Activated CD4-positive, alpha-beta T cell treated with anti-CD3 and anti-CD28 coated beads for 4 hours (primary cell): ENCODE measurements at regions not wholly inside any gene's neighbourhood (a gene's known extent, or its start where the extent isn't known, plus 50 kb on each side); places are given as distances from the start of the nearest gene placed in this dataset.
"Not testable (repeated sequence)": the region's sequence is repeated elsewhere in the genome, so short reads cannot be mapped to it uniquely, and the experiment has no call there.

Experiments used
- DNase-seq, 2 donors: peaks; one replicate each; pipeline ENCODE4 v3.0.0-alpha.2; 2020

DNA sequence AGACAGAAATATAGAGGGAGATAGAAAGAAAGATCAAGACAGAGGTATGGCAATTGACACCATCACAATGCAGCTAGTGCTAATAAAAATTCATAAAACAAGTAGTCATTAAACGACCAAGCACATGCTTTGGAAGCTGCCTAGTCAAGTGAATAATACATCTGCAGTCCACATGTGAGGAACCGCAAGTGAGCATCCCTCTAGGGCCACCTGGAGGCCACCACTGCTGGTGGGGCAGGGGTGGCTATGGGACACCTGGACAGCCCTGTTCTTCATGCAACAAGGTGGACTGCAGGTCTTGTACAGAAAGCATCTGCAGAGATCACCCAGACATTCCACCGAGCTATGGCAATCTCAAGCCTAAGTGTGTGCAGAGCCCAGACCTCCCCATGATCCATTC is 451.1 kb upstream of the PFKP start:
- no peak for DNase-seq

DNA sequence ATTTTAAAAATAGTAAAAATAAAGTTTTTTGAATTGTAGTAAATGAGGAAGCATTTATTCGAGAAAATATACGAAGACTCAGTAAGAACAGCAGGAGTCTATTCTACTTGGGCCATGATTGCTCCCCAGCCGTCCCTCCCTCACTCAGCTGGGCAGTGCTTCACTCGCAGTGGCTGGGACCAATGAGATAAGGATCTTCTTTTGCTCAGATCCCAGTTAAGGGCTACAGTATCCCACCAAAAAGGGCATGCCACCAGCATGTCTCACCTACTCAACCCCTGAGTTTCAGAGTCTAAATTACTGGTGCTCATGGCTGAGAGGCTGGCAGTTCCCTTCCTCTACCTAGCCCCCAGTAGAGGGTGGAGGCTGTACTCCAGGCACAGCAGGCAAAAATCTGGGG is 455.7 kb upstream of the PFKP start:
- DNase-seq = no peak

DNA sequence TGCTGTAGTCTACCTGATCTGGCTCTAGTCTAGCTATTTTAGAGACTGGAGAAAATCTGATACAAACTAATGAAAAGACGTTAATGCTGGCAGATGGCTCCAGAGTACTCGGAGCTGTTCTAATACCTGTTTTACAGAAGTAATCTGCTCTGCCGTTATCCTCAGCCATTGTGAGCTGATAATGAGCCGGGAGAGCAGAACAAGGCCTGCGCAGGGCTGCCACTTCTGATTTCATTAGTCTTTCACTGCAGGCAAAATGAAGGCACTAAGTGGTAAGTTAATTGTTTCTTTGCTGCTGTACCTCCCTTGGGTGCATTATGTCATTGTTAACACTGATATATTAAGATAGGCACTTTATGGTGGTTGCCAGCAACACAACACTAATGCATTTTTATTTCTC is 456.4 kb upstream of the PFKP start:
- no peak for DNase-seq

DNA sequence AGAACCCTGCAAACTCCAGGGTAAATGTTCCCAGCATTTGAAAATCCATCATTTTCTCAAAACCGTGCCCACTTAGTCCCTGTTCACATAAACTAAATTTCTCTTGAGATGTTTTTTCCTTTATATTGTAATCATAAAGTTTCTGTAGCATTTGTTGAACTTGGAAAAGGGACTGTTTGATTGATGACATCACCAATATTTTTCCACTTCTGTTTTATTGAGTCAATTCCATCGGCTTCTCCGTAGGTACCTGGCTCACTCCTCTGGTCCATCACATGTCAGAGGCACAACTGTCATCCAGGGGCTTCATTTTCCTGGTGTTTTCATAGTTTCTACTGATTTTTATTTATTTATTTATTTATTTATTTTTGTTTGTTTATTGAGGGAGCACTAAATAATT is 462.5 kb upstream of the PFKP start:
- no peak for DNase-seq

DNA sequence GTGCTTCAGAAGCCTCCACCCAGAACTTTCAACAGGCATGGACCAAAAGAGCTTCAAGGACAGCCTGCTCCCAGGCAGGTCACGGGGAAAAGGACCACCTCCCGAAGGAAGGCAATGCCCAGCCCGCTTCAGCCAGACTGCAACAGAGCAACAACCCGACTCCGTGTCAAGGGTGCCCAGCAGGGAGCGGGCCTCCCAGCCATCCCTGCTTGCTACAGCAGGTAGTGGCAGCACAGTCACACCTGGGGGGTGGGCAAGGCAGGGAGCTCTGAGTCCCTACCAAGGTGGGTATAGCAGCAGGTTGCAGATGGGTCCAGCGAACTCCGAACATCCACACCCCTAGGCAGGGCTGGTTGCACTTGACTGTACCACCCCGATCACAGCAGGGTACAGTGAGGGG is 467.8 kb upstream of the PFKP start:
- no peak for DNase-seq

DNA sequence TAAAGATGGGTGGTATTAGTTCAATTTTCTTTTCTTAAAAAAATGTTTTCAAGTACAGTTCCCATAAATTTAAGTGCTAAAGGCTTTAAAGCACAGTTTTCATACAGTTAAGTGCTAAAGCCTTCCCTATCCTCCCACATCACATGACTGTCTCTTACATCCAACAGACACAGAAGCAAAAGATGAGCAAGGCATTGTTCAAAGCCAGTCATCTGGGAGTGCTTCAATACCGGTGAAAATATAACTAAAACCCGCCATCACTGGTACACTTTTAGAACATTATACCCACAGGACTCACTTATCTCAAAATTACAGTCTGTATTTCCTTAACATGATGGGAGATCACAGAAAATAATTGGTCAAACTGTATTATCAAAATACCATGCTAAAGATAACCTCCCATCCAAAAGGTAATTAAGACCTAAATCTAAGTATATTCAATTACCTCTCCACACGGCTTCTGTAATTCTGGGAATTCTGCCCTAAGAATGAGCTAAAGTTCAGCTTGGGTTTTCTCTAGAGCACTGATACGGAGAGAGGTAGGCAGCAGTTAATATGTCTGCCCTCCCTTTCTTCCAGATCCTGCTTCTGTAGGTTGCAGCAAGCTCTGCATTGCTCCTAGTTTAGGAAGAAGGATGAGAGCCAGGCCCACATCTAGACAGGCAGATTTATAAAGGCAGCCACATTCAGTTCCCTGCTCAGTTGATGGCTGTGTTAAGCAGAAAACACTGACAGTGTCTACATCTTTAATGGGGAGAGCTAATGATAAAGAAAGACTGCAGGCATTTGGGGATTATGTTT is 474.8 kb upstream of the PFKP start:
- DNase-seq = no peak

DNA sequence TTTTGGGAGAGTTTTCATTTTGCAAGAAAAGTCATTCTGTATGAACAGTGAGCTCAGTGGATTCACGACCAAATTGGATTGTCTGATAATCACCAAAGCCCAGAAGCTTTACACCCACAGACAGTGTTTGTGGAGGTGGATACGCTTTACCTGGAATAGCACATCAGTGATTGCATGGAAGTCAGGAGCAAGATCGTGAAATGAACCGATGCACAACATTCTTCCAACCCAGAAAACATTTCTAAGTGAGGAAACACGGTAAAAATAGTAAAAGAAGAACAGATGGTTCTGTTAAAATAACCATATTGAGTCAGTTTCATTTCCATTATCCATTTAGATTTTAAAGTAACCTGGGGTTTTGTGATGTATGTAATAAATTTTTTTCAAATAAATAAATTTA is 478.2 kb upstream of the PFKP start:
- DNase-seq = no peak

DNA sequence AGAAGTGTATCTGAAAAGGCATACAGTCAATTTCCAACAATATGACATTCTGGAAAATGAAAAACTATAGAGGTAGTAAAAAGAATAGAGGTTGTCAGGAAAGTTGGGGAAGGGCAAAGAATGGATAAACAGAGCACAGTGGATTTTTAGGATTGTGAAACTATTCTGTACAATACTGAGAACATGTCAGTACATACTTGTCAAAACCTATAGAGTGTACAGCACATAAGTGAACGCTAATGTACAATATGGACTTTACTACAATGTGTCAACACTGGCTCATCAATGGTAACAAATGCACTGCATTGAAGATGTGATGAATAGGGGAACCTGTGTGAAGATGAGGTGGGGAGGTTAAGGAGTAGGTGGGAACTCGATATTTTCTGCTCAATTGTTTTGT is 483.0 kb upstream of the PFKP start:
- no peak for DNase-seq

DNA sequence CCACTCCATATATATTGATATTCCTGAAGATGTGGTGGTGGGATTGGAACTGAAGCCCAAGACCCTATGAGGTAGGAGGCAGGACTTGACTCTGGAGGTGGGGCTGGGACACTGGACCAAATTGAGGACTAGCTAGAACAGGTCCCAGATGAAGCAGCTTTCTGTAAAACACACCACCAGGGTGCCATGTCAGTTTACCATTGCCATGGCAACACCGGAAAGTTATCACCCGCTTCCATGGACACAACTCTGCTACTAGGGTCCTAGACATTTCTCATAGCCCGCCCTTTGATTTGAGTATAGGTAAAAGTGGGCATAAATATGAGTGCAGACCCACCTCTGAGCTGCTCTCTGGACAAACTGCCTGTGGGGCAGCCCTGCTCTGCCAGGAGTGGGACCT is 490.5 kb upstream of the PFKP start:
- DNase-seq = no peak

DNA sequence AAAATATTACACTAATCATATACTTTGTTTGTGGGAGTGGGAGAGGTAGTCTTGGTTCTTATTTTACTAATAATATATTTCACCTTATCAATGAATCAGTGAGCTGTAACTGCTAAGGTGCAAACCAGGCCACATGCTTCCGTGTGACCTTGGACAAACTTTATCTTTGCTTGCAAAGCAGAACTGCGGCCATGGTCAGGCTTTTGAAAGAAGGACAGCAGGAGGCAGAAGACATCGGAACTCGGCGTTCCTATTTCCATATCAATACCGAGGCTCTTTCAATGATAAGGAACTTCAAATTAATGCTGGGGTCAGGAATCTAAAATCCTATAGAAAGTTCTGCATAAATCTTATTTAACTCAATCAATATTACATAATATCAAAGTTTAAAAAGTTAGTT is 491.9 kb upstream of the PFKP start:
- DNase-seq = no peak

DNA sequence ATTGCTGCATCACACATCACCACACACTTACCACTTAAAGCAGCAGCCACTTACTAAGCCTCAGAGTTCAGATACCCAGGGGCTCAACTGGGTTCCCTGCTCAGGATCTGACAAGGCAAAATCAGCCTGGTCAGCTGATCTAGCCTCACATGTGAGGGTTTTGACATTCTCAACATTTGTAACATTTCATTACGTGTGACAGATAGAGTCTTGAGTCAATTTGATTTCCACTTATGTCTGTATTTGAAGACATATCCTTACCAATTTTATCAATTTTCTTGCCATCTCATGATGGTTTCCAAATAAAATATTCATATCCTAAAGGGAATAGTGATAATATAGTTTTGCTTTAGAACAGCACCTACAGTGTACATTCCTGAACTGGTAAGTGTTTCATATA is 494.7 kb upstream of the PFKP start:
- no peak for DNase-seq

DNA sequence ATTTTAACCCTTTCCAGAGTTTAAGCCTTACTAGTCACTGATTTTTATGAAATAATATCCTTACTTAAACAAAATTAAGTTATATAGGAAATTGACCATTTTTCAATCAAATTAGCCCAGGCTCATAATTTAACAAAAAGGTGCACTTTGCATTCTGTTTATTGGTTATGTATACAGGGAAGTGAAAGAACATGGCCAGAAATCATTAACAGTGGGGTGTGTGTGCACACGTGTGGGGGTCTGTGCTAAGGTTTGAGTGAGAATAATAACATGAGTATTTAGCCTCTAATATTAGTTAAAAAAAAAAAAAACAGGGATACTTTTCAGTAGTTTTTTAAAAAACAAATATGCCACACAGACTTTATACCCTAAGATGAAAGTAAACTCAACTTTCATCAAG is 510.5 kb upstream of the PFKP start:
- no peak for DNase-seq

DNA sequence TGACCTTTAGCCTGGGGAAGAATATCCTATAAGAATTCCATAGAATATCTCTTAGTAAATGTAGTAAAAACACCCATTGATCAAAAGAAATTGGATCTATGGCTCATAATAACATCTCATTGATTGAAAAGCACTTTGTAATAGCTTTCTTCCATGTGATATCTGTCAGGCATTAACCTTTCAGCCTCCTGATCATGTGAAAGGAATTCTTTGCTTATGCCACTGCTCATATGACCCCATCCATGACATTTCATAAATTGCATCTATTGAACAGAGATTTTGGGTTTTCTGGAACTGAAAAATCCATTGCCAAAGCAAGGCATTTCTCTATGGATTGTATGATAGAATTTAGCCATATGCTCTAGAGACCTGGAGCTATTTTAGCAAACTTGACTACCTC is 519.3 kb upstream of the PFKP start:
- no peak for DNase-seq

DNA sequence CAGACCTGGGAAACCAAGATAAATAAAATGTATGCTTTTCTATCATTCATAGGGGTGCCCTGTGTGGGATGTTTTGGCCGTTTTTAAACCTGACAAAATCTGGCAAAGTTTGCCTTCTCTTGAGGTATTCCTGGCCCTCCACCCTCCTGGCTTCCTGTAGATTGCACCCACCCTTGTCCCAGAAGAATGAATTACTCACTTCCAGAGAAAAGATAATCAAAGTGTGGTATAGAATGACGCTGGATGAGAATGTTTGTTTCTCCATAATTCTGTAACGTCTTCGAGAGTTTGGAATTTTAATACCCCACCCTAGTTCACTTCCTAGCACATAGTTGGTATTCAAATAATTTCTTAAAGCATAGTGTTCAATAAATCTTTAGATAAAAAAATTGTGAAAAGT is 519.7 kb upstream of the PFKP start:
- no peak for DNase-seq

DNA sequence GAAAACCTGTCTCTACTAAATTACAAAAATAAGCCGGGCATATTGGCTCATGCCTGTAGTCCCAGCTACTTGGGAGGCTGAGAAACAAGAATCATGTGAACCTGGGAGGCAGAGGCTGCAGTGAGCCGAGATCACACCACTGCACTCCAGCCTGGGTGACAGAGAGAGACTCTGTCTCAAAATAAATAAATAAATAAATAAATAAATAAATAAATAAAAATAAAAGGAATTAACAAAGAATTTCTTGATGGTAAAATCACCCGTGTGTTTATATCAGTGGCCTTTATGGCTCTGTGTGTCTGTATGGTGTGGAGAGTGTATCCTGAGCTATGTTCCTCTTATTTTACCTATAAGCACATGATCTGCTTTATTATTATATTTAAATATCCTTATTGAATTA is 520.5 kb upstream of the PFKP start:
- DNase-seq = not testable (repeated sequence)

DNA sequence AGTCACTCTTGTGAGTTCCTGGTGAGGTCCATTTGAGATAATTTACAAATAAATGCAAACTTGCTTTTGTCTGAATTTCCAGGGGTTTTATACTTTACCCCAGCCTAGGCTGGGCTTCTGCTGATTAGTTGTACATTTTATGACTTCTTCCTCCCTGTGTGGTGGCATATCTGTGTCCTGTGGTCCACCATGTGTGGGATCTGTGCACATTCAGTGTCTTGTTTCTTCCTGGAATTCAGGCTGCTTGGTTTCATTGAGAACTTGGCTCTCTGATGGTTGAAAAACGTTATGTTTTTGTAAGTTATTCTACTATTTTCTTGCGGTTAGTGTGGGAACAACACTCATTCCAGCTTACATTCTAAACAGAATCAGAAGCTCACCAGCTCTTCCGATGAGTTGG is 523.4 kb upstream of the PFKP start:
- DNase-seq = no peak

DNA sequence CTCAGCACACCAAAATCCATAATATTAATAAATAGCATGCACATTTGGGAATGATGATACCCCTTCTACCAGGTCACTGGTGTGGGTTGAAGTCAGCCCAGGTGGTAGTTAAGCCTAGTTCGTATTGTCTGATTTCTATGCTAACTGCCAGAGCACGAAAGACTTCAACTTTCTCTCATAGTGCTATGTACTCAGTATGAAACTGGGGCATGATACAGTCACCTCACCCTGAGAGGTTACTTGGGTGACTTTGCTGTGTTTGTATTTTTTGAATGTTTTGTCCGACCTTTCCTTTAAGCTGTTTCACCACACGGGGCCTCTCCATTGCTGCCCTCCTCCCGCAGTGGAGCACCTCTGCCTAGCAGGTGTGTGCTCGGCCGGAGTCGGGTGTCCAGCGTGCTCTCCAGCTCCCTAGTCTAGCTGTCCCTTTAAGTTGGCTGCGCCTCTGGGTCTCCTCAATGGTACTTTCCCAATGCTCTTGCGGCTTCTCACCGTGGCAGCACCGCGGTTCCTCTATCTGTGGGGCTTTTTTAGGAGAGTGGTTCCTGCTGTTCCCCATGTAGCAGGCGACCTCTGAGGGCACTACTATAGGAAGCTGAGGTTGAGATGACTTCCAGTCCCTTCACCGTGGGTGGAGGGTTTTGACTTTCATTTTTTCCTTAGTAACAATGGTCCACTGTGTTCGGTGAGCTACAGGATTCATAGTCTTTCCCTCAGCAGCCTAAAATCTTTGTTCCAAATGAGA is 524.0 kb upstream of the PFKP start:
- no peak for DNase-seq

DNA sequence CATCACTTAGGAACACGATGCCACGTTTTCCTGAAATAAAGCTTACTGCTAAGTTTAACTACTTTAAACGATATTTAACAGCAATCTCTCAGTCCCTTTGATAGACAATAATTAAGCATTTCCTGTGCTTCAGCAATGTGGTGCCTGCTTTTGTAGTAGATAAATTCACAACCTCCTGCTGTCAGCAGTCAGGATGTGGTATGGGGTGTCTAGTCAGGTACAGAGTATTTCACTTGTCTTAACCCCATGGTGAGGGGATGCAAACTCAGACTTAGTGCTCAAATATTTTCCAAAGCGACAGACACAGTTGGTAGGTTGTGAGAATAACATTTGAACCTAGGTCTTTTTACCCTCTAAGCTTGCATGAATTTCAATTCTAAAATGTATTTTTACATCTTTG is 526.2 kb upstream of the PFKP start:
- DNase-seq = no peak

DNA sequence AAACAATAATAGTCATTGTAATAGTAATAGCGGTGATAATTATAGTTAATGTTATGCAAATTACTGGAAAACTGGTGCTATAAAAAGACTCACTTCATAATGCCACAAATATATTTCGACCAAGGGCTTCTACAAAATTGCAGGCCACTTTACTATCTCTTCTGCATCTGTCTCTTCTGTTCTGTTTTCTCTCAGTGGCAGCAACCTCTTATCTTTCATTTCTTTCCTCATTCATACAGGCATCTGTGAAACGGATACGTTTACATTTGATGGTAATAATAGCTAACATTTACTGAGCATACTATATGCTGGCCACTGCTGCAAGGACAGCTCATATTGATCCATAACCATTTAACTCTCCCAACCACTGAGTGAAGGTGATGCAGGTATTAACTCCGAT is 537.4 kb upstream of the PFKP start:
- DNase-seq = no peak

DNA sequence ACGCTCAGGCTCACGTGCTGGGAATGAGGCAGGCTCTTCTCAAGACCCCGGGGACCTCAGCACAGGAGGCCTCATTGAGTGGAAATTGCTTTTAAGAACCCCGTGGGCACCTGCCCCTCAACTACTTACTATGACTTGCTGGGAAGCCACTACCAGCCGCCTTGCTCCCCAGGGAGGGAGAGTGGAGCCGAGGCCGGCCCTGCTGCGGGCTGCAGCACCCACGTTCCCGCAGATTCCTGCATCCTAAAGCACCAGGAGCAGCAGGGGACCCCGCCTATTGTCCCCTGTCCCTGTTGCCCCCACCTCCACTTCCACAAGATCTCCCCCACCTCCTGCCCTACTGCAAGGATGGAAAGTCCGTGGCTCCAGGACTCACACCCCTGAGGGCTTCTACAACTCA is 541.6 kb upstream of the PFKP start:
- DNase-seq = no peak

DNA sequence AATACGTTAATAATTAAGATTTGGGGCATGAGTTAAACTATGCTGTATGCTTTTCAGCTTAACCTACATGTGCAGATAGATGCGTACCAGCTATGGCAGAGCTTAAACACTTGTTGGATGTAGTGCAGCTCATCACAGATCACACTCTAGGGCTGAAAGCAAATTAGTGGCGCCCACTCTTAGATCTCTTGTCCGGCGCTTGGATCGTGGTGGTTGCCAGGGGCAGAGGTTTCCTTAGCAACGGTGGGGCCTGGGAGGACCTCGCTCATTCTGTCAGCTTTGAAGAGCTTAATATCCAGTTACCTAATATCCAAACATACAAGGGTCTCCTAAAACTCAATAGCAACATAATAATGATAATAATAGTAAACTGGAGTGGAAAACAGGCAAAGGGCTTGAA is 548.2 kb upstream of the PFKP start:
- DNase-seq = no peak

DNA sequence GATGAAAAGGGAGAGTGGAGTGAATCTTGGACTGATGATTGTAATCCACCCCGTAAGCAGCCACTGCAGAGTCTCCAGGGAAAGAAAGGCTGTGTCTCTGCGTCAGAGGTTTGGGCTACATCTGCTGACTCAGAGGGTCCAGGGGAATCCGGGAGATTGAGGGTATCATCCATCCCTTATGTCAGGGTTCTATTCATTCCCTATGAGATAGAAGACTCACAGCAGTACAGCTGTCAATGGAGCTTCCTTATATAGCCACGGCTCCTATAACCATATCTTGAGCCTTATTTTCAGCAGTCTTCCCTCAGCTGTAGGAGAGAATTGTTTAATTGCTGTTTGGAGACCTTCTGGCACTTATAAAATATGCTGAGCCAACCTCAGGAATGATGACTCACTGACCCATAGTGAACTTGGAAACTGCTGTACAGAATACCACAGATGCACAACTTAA is 558.2 kb upstream of the PFKP start:
- no peak for DNase-seq

DNA sequence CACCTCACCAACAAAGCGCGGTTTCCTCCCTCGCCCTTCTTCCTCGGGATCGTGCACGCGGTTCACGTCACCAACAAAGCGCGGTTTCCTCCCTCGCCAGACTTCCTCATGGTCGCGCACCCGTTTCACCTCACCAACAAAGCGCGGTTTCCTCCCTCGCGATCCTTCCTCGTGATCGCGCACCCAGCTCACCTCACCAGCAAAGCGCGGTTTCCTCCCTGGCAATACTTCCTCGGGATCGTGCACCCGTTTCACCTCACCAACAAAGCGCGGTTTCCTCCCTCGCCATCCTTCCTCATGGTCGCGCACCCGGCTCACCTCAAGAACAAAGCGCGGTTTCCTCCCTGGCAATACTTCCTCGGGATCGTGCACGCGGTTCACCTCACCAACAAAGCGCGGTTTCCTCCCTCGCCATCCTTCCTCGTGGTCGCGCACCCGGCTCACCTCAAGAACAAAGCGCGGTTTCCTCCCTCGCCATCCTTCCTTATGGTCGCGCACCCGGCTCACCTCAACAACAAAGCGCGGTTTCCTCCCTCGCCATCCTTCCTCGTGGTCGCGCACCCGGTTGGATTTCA is 565.9 kb upstream of the PFKP start:
- not testable (repeated sequence) for DNase-seq

DNA sequence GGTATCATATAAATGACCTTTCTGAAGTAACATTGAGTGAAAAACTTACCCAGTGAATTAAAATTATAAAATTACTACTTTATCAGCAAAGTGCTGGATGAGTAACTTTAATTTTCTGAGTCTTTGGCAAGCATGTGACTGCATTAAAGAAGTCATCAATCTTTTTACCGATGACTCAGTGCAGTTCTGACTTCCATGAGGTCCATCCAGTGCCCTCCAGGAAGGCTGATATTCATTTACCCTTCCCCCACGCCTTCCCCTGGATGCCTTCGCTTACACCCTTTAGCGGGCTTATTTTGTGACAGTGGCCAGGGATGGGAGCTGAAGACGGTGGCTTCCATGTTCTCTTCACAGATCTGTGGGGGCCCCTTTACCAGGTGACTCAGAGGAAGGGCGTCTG is 572.9 kb upstream of the PFKP start:
- DNase-seq = no peak
